ENCODE measurements at regions not wholly inside any gene's neighbourhood (a gene's known extent, or its start where the extent isn't known, plus 50 kb on each side); places are given as distances from the start of the nearest gene placed in this dataset.

GRCh38 chr13:92991692-92992091, 234.9 kb upstream of the GPC6 start:
- Histone ChIP-seq H3K4me1 (ENCODE audit: control insufficient read depth, insufficient read depth, low read length) (peaks cover 2% of the 10 kb centered on the region), H3K18ac (ENCODE audit: low read depth, low read length) (peak overlapping the region; percentile 44; the same call in 1 of the 2 replicates), H2AFZ (replicated peaks; ENCODE audit: low read length, poor library complexity) (no peak overlapping the region), H2BK5ac (ENCODE audit: low read depth, low read length, poor library complexity, severe bottlenecking) (no peak overlapping the region), H3K9ac (ENCODE audit: low read depth, low read length) (no peak overlapping the region), H3K79me1 (ENCODE audit: low read depth in 1 of 2, low read length in 2 of 2) (no peaks in the 10 kb centered on the region), H2BK20ac (ENCODE audit: low read depth, low read length) (no peak overlapping the region), H4K91ac (ENCODE audit: insufficient read depth, low read depth, low read length) (no peak overlapping the region), H2AK9ac (replicated peaks; ENCODE audit: low read depth, low read length, poor library complexity) (no peak overlapping the region), H3K27ac (ENCODE audit: insufficient read depth, low read length) (no peak overlapping the region), H4K5ac (ENCODE audit: low read depth, low read length) (peak overlapping the region; percentile 74), H3K36me3 (ENCODE audit: control insufficient read depth, insufficient read depth, low read length) (no peaks in the 10 kb centered on the region), H4K8ac (ENCODE audit: low read depth in 2 of 2, low read length in 2 of 2) (no peak overlapping the region), H3K4me3 (ENCODE audit: insufficient read depth, low read depth, low read length) (no peak overlapping the region), H3K56ac (ENCODE audit: extremely low read depth, insufficient read depth, low read length) (no peak overlapping the region), H3K4ac (ENCODE audit: low read depth, low read length) (no peak overlapping the region), H3K9me3 (ENCODE audit: control insufficient read depth, insufficient read depth, low read length) (no peaks in the 10 kb centered on the region), H3K4me2 (ENCODE audit: low read depth, low read length) (no peak overlapping the region), H2AK5ac (ENCODE audit: low read depth, low read length) (no peak overlapping the region), H4K20me1 (ENCODE audit: insufficient read depth, low read length) (no peaks in the 10 kb centered on the region), H3K9me1 (ENCODE audit: insufficient read depth, low read length) (no peaks in the 10 kb centered on the region), H3K27me3 (ENCODE audit: control insufficient read depth, insufficient read depth, low read length) (no peaks in the 10 kb centered on the region), H3K14ac (replicated peaks; ENCODE audit: low read depth, low read length) (no peak overlapping the region), H2BK15ac (ENCODE audit: low read depth, low read length) (no peak overlapping the region), H2BK120ac (ENCODE audit: low read depth, low read length) (no peak overlapping the region), H3K23ac (ENCODE audit: low read depth, low read length) (no peak overlapping the region)
- DNase-seq (peak; percentile 11), ATAC-seq (ENCODE audit: low read depth) (no peak)
- dilution Hi-C loops (cut with HindIII; ENCODE audit: low sequenced_read_pairs, unreplicated experiment), result no loop called here
- TF ChIP-seq MAZ (IDR thresholded peaks at IDR 0.05; ENCODE audit: borderline replicate concordance, low read depth, low read length) (no peak), ELK1 (IDR thresholded peaks at IDR 0.05; ENCODE audit: borderline replicate concordance, low read depth, low read length) (no peak), USF2 (IDR thresholded peaks at IDR 0.05; ENCODE audit: low read depth, low read length) (no peak), BHLHE40 (IDR thresholded peaks at IDR 0.05; ENCODE audit: low read depth, low read length) (no peak), CTCF (conservative IDR thresholded peaks at IDR 0.05; ENCODE audit: low read depth, low read length) (no peak), MXI1 (IDR thresholded peaks at IDR 0.05; ENCODE audit: borderline replicate concordance, low read depth, low read length) (no peak), POLR2A (IDR thresholded peaks at IDR 0.05; ENCODE audit: low read depth, low read length) (no peak), RFX5 (IDR thresholded peaks at IDR 0.05; ENCODE audit: low read depth, low read length) (no peak), RAD21 (IDR thresholded peaks at IDR 0.05; ENCODE audit: low read length) (no peak), CEBPB (IDR thresholded peaks at IDR 0.05; ENCODE audit: low read depth, low read length) (no peak), NFE2L2 (IDR thresholded peaks at IDR 0.05; ENCODE audit: low read depth, low read length) (no peak)
- intact Hi-C loops (cut with micrococcal nuclease), result no loop called here
- in situ Hi-C loops (cut with MboI; ENCODE audit: low sequenced_read_pairs), result no loop called here
- no TSS peak for BruUV-seq (replicated peaks)
- CTCF ChIA-PET, result no interaction called here
- POLR2A ChIA-PET (ENCODE audit: unreplicated experiment), result no interaction called here
